ENCODE measurements at regions not wholly inside any gene's neighbourhood (a gene's known extent, or its start where the extent isn't known, plus 50 kb on each side); places are given as distances from the start of the nearest gene placed in this dataset.

DNA sequence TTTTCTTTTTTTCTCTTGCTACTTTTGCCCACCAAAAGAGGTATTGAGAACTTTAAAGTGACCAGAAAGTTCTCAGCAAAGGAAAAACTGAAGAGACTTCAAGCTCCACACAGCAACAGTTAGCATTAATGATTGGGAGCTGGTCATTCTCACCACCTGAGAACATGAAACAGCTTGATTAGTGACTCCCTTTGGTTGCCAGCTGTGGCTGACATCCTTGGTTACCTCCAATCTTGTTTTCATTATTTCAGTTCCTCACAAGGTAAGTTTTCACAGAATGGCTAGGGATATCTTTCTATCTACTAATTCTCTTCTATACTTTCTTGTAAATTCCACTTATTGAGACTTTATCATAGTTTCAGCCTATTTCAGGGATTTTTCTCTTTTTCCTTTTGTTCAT lies 427.9 kb downstream of the QKI start:
- no peak for DNase-seq

GRCh38 chr6:163841733-163842132 lies 427.2 kb downstream of the QKI start:
- DNase-seq: no peak

- no peak for DNase-seq
Measured at GRCh38 chr6:163841326-163841725, 426.8 kb downstream of the QKI start.

DNA sequence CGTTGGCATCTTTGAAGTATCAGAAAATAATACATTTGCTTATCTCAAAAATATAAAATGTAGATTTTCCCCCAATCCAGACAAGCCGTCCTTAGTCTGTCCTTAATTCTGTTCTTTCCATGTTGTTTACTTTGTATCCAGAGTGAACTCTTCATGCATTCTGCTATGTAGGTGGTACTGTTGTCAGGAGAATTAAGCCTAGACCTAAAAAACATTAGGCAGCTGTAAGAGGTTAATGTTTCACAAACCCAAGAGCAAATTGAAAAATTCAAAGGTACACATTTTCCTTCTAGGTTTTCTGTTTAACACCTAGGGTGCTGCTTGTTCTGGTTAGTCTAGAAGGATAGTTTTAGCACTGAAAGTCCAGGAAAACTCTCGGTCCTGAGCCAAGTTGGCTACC lies 426.4 kb downstream of the QKI start:
- DNase-seq: no peak

DNA sequence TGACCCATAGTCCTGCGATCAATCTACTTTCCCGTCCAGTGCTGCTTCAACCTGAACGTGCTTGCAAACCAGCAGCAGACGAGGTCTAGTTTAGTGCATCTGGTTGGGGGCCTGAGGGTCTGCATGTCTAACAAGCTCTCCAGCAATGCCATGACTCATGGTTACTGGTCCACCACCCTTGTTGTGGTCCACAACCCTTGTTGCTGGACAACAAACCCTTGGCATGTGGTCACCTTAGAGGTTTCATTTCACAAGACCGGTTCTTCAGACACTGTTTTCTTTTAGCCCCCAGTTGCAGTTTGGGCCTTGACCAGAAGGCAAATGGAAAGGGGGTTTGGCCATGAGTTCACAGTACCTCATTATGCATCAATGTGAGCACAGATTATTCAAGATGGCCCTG lies 424.8 kb downstream of the QKI start:
- DNase-seq: no peak

- no peak for DNase-seq
Measured at GRCh38 chr6:163837691-163838431, 423.3 kb downstream of the QKI start.

DNA sequence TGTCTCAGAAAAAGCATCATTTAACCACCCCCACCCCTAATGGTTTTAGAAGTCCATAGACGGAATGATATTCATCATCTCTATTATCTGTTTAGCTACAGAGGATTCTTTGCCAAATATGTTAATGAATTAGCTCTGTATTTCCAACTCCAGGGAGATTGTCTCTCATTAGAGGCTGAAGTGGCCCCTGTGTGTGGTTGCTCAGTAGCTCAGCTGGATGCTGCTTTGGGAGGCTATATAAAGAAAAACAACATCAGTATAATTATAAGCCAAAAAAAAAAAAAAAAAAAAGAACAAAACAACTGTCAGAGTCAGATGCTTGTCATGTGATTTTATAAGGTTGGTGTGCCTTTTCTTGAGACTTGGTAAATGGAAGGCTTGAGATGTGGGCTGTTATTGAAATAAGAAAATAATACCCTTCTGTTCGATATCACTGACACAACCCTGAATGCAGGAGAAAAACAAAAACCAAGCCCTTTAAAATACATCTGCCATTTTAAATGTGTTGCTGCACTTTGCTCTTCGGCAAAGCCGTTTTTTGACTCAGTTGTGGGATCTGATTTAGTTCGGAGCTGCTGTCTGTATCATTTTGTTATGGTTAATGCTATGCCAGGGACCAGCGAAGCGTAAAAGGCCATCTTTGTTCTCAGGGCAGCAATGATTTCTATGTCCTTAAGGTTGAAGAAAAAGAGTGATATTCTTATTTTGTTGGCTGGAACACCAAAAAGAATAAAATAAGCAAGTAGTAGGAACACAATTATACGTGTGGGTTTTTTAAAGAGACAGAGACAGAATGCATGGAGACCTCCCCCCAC lies 422.6 kb downstream of the QKI start:
- DNase-seq: no peak

DNA sequence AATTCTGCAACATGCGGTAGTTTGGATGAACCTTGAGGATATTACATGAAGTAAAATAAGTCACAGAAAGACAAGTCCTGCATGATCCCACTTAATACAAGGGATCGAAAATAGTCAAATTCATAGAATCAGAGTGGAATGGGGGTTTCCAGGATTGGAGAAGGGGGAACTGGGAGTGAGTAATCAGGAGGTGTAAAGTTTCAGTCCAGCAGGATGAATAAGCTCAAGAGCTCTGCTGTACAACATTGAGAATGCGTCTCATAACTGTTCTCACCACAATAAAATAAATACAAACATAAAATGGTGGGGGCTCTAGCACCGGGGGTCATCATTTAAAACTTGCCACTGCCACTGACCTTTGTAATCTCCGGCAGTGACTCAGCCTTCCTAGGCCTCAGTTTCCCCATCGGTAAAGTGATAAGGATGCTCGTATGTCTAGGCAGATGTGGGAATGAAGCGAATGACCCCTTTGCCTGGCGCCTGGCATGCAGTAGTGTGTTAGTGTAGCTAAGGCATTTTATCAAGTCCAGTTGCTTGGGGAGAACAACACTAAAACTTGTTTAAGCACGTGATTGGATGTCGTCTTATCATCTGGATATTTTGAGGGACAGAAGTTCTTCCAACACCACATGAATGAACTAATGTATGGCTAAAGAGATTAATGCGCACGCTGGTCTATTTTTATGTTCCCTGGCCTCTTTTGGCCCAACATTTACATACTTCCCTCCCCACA lies 421.1 kb downstream of the QKI start:
- DNase-seq: no peak

GRCh38 chr6:163834226-163834970 lies 419.9 kb downstream of the QKI start:
- no peak for DNase-seq

GRCh38 chr6:163831736-163832135 lies 417.2 kb downstream of the QKI start:
- no peak for DNase-seq

DNA sequence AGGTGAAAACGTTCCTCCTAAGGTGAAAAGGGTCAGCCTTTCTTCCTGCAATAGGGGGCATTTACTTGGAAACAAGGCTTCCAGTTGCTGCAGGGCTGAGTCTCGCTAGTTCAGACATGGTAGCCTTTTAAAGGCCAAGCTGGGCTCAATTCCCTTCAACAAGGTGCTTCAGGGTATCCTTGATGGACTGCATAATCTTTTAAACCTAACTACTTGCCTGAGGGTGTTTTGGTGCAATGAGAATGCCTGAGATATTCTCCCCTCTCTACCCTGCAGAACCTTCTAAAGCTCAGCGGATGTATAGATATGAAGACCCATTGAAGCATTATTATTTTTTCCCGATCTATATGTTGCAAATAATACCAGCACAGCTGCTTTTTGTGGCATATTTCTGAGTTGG lies 416.1 kb downstream of the QKI start:
- DNase-seq: no peak

GRCh38 chr6:163828038-163828795 lies 413.7 kb downstream of the QKI start:
- DNase-seq: no peak

DNA sequence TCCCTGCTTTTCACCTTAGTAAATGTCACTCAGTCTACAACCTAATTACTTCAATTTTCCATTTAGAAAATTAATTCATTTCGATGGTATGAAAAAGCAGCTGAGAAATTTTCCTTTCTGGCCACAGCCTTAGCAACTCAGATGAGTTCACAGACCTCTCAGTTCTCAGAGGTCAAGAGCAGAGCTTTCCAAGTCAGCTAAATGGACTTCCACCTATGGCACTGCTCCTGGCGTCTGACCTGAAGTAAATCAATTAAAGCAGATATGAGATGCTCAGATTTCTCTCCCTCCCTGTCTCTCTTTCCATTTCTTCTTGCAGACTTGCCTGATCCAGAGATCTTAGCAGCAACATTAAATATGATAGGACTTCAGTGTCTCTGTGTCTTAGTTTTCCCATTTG lies 412.6 kb downstream of the QKI start:
- DNase-seq: no peak

GRCh38 chr6:163826629-163827028 lies 412.1 kb downstream of the QKI start:
- DNase-seq: no peak

- DNase-seq: no peak
Measured at GRCh38 chr6:163825033-163825432, 410.5 kb downstream of the QKI start.

GRCh38 chr6:163823577-163823976 lies 409.1 kb downstream of the QKI start:
- DNase-seq: no peak

- DNase-seq: no peak
Measured at GRCh38 chr6:163820745-163821458, 406.4 kb downstream of the QKI start.

GRCh38 chr6:163820171-163820570 lies 405.7 kb downstream of the QKI start:
- DNase-seq: no peak

DNA sequence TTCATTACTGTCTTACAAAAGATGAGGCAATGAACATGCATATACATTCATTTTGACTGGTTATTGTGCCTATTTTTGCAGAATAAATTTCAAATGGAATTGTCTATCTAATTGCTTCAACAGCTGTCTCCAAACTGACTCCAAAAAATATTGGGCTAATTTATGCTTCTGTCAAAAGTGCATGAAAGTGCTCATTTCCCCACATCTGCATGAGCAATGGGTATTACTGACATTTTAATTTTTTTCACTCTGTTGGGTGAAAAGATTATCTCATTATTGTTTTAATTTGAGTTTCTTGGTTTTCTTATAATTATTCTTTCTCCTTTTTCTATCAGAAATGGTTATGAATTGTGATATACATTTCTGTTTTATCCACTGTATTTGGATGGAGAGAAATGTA lies 404.2 kb downstream of the QKI start:
- no peak for DNase-seq

- no peak for DNase-seq
Measured at GRCh38 chr6:163816441-163816840, 401.9 kb downstream of the QKI start.

DNA sequence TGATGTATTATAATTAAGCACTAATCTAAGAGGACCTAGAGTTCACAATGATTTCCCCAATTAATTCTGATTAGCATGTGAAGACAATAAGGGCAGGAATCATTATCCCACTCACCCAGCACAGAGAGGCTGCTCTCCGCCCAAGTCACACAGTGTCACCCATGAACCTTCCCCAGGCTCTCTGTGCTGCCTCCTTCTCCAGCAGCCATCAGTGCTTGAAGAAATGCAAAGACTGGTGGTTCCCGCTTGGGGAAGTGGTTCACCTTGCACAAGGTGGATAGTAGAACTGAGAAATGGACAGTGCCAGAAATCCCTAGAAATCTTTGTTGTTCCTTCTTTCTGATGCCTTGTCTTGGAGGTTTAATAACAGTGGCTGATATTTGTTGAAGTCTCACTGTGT lies 401.3 kb downstream of the QKI start:
- DNase-seq: no peak

All from SHP77 treated with DMSO at 0.1 percent for 48 hours (cell line).